Activated CD8-positive, alpha-beta T cell treated with anti-CD3 and anti-CD28 coated beads for 36 hours (primary cell): ENCODE measurements at regions not wholly inside any gene's neighbourhood (a gene's known extent, or its start where the extent isn't known, plus 50 kb on each side); places are given as distances from the start of the nearest gene placed in this dataset.
"Not testable (repeated sequence)": the region's sequence is repeated elsewhere in the genome, so short reads cannot be mapped to it uniquely, and the experiment has no call there.

Source experiments
- ATAC-seq: fragments of 200-7000 bp; cut with Tn5 transposase; one replicate; pipeline ENCODE4 v1.10.0; 2021; ENCODE audit warnings: mild to moderate bottlenecking, moderate library complexity
- CTCF ChIA-PET: fragments of 350-600 bp; sonication (Branson Sonifier 250); formaldehyde crosslinking; loops from one replicate; lab custom pipeline; 2021; ENCODE audit warnings: antibody characterized with exemption; lab: Charles Lee
- POLR2A ChIA-PET: fragments of 350-600 bp; sonication (Branson Sonifier 250); formaldehyde crosslinking; loops from one replicate; lab custom pipeline; 2021; ENCODE audit warnings: antibody characterized with exemption; lab: Charles Lee
- DNase-seq: peaks from one replicate; pipeline ENCODE4 v3.0.0-alpha.2; 2020
- H3K27ac Mint-ChIP-seq: one replicate; pipeline ENCODE4 v1.8.0; 2021; ENCODE audit warnings: mild to moderate bottlenecking, mixed read lengths
- H3K27me3 Mint-ChIP-seq: one replicate; pipeline ENCODE4 v1.8.0; 2021; ENCODE audit warnings: mixed read lengths
- H3K36me3 Mint-ChIP-seq: one replicate; pipeline ENCODE4 v1.8.0; 2021; ENCODE audit warnings: low read depth, mixed read lengths
- H3K4me1 Mint-ChIP-seq: one replicate; pipeline ENCODE4 v1.8.0; 2021; ENCODE audit warnings: low read depth, mixed read lengths
- H3K4me3 Mint-ChIP-seq: one replicate; pipeline ENCODE4 v1.8.0; 2021; ENCODE audit warnings: mild to moderate bottlenecking, moderate library complexity, mixed read lengths
- H3K9me3 Mint-ChIP-seq: one replicate; pipeline ENCODE4 v1.8.0; 2021; ENCODE audit warnings: mixed read lengths
- intact Hi-C: fragments of 100-400 bp; cut with micrococcal nuclease; formaldehyde crosslinking; loops from one replicate; pipeline ENCODE4 v1.10.0; 2022
- TF ChIP-seq, protein P1 (sequence below): fragments of 200-600 bp; IDR thresholded peaks from one replicate; pipeline ENCODE4 v1.8.0; 2022; ENCODE audit warnings: antibody characterized with exemption, mild to moderate bottlenecking

DNA sequence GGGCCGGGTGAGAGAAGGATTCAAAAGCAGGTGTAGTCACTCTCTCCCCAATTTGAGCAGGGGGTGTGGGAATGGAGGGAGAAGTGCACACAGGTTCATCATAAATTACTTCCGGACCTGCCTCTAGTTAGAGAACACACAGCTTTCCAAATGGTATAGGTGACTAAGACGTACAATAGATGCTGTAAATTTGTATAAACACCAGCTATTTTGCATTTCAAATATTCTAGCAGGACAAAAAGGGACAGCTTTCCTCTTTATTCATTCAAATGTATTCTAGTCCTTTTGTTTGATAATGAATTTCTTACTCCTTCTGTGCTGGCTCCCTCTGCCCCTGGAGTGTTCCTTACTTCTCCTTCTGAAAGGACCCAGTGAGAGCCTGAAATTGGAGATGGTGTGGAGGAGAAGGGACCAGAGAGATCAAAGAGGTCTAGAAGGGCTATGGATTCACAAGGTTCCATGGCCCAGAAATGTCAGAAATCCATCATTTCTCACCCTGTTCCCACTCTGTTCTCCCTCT is 53.2 kb upstream of the SH3BP4 start:
- Mint-ChIP-seq H3K4me1 (no peaks in the 10 kb centered on the region), H3K36me3 (no peaks in the 10 kb centered on the region), H3K9me3 (no peaks in the 10 kb centered on the region), H3K27ac (no peak overlapping the region), H3K27me3 (peaks cover 1% of the 10 kb centered on the region), H3K4me3 (no peak overlapping the region)
- POLR2A ChIA-PET, result no interaction called here
- TF ChIP-seq, protein P1, sequence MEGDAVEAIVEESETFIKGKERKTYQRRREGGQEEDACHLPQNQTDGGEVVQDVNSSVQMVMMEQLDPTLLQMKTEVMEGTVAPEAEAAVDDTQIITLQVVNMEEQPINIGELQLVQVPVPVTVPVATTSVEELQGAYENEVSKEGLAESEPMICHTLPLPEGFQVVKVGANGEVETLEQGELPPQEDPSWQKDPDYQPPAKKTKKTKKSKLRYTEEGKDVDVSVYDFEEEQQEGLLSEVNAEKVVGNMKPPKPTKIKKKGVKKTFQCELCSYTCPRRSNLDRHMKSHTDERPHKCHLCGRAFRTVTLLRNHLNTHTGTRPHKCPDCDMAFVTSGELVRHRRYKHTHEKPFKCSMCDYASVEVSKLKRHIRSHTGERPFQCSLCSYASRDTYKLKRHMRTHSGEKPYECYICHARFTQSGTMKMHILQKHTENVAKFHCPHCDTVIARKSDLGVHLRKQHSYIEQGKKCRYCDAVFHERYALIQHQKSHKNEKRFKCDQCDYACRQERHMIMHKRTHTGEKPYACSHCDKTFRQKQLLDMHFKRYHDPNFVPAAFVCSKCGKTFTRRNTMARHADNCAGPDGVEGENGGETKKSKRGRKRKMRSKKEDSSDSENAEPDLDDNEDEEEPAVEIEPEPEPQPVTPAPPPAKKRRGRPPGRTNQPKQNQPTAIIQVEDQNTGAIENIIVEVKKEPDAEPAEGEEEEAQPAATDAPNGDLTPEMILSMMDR, result no peak
- ATAC-seq, result no peak
- no peak for DNase-seq
- CTCF ChIA-PET, result no interaction called here
- intact Hi-C loops, result no loop called here

GRCh38 chr2:234888442-234888841 is 63.4 kb upstream of the SH3BP4 start:
- H3K4me1 Mint-ChIP-seq, H3K27ac Mint-ChIP-seq, CTCF ChIA-PET, intact Hi-C loops, POLR2A ChIA-PET, H3K36me3 Mint-ChIP-seq, DNase-seq, H3K9me3 Mint-ChIP-seq, H3K27me3 Mint-ChIP-seq, ATAC-seq: not testable (repeated sequence)
- peak overlapping the region; percentile 33 for H3K4me3 Mint-ChIP-seq

- no peak overlapping the region for H3K27ac Mint-ChIP-seq
- TF ChIP-seq, protein P1, result no peak
- CTCF ChIA-PET, result no interaction called here
- ATAC-seq (no peak), DNase-seq (no peak)
- no peak overlapping the region for H3K4me3 Mint-ChIP-seq
- H3K4me1 Mint-ChIP-seq, result no peaks in the 10 kb centered on the region
- POLR2A ChIA-PET, result interaction anchor here (0.7 kb wide), 1 partner anchor 61 kb away, joined by 4 read pairs; no protein-coding TSS in a partner anchor
- no peaks in the 10 kb centered on the region for H3K9me3 Mint-ChIP-seq
- intact Hi-C loops, result no loop called here
- H3K36me3 Mint-ChIP-seq, result no peaks in the 10 kb centered on the region
- no peaks in the 10 kb centered on the region for H3K27me3 Mint-ChIP-seq
Observed at GRCh38 chr2:234887195-234887594, 64.6 kb upstream of the SH3BP4 start.

- ChIA-PET CTCF (no interaction called here), POLR2A (no interaction called here)
- no peaks in the 10 kb centered on the region for H3K27me3 Mint-ChIP-seq
- TF ChIP-seq, protein P1, result no peak
- no peak overlapping the region for H3K4me3 Mint-ChIP-seq
- H3K4me1 Mint-ChIP-seq, result no peaks in the 10 kb centered on the region
- no peak overlapping the region for H3K27ac Mint-ChIP-seq
- intact Hi-C loops, result no loop called here
- H3K9me3 Mint-ChIP-seq, result no peaks in the 10 kb centered on the region
- DNase-seq (no peak), ATAC-seq (no peak)
- H3K36me3 Mint-ChIP-seq, result no peaks in the 10 kb centered on the region
Observed at GRCh38 chr2:234885886-234886285, 65.9 kb upstream of the SH3BP4 start.

GRCh38 chr2:234885118-234885517 is 66.7 kb upstream of the SH3BP4 start:
- ATAC-seq (no peak), DNase-seq (no peak)
- ChIA-PET POLR2A (no interaction called here), CTCF (no interaction called here)
- Mint-ChIP-seq H3K27me3 (no peaks in the 10 kb centered on the region), H3K4me1 (no peaks in the 10 kb centered on the region), H3K9me3 (no peaks in the 10 kb centered on the region), H3K27ac (no peak overlapping the region), H3K36me3 (no peaks in the 10 kb centered on the region), H3K4me3 (no peak overlapping the region)
- TF ChIP-seq, protein P1, result no peak
- intact Hi-C loops, result no loop called here

DNA sequence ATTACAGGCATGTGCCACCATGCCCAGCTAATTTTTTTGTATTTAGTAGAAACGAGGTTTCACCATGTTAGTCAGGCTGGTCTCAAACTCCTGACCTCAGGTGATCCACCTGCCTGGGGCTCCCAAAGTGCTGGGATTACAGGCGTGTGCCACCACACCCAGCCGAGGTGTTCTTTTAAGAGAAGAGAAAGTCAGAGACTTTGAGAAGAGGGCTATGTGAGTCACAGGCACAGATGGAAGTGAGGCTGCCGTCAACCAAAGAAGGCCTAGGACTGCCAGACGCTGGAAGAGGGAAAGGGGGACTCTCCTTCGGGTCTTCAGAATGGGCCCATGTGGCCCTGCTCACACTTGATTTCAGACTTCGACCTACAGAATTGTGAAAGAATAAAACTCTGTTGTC is 67.2 kb upstream of the SH3BP4 start:
- POLR2A ChIA-PET, result no interaction called here
- H3K27me3 Mint-ChIP-seq, result no peaks in the 10 kb centered on the region
- no peaks in the 10 kb centered on the region for H3K4me1 Mint-ChIP-seq
- TF ChIP-seq, protein P1, result no peak
- DNase-seq, result no peak
- H3K27ac Mint-ChIP-seq, result no peak overlapping the region
- H3K36me3 Mint-ChIP-seq, result no peaks in the 10 kb centered on the region
- no peaks in the 10 kb centered on the region for H3K9me3 Mint-ChIP-seq
- intact Hi-C loops, result no loop called here
- CTCF ChIA-PET, result no interaction called here
- no peak overlapping the region for H3K4me3 Mint-ChIP-seq
- ATAC-seq, result no peak
